ENCODE measurements at regions not wholly inside any gene's neighbourhood (a gene's known extent, or its start where the extent isn't known, plus 50 kb on each side); places are given as distances from the start of the nearest gene placed in this dataset.

- Mint-ChIP-seq H3K4me1 (ENCODE audit: low read depth, unreplicated experiment) (peaks cover under 1% of the 10 kb centered on the region), H3K9me3 (ENCODE audit: unreplicated experiment) (no peaks in the 10 kb centered on the region), H3K27ac (ENCODE audit: unreplicated experiment) (no peak overlapping the region), H3K36me3 (ENCODE audit: unreplicated experiment) (no peaks in the 10 kb centered on the region), H3K4me3 (ENCODE audit: unreplicated experiment) (no peak overlapping the region), H3K27me3 (ENCODE audit: unreplicated experiment) (no peaks in the 10 kb centered on the region)
- TF ChIP-seq CTCF (IDR thresholded peaks at IDR 0.05; ENCODE audit: partially characterized antibody, unreplicated experiment), result no peak
- DNase-seq, result no peak
Measured at GRCh38 chr10:128684215-128684614, 558.0 kb upstream of the MKI67 start.

GRCh38 chr10:128686630-128687278, 560.5 kb upstream of the MKI67 start:
- H3K36me3 Mint-ChIP-seq (ENCODE audit: unreplicated experiment), result no peaks in the 10 kb centered on the region
- H3K9me3 Mint-ChIP-seq (ENCODE audit: unreplicated experiment), result no peaks in the 10 kb centered on the region
- no peak for TF ChIP-seq CTCF (IDR thresholded peaks at IDR 0.05; ENCODE audit: partially characterized antibody, unreplicated experiment)
- no peaks in the 10 kb centered on the region for H3K27me3 Mint-ChIP-seq (ENCODE audit: unreplicated experiment)
- H3K4me3 Mint-ChIP-seq (ENCODE audit: unreplicated experiment), result no peak overlapping the region
- no peak for DNase-seq
- H3K4me1 Mint-ChIP-seq (ENCODE audit: low read depth, unreplicated experiment), result peaks cover 16% of the 10 kb centered on the region
- H3K27ac Mint-ChIP-seq (ENCODE audit: unreplicated experiment), result no peak overlapping the region

GRCh38 chr10:128687408-128687807, 561.2 kb upstream of the MKI67 start:
- DNase-seq, result no peak
- H3K27me3 Mint-ChIP-seq (ENCODE audit: unreplicated experiment), result no peaks in the 10 kb centered on the region
- no peak overlapping the region for H3K27ac Mint-ChIP-seq (ENCODE audit: unreplicated experiment)
- no peak for TF ChIP-seq CTCF (IDR thresholded peaks at IDR 0.05; ENCODE audit: partially characterized antibody, unreplicated experiment)
- peaks cover 16% of the 10 kb centered on the region for H3K4me1 Mint-ChIP-seq (ENCODE audit: low read depth, unreplicated experiment)
- no peaks in the 10 kb centered on the region for H3K9me3 Mint-ChIP-seq (ENCODE audit: unreplicated experiment)
- H3K4me3 Mint-ChIP-seq (ENCODE audit: unreplicated experiment), result no peak overlapping the region
- no peaks in the 10 kb centered on the region for H3K36me3 Mint-ChIP-seq (ENCODE audit: unreplicated experiment)

GRCh38 chr10:128687927-128688549, 561.8 kb upstream of the MKI67 start:
- H3K36me3 Mint-ChIP-seq (ENCODE audit: unreplicated experiment), result no peaks in the 10 kb centered on the region
- H3K4me3 Mint-ChIP-seq (ENCODE audit: unreplicated experiment), result no peak overlapping the region
- no peaks in the 10 kb centered on the region for H3K27me3 Mint-ChIP-seq (ENCODE audit: unreplicated experiment)
- H3K4me1 Mint-ChIP-seq (ENCODE audit: low read depth, unreplicated experiment), result peaks cover 16% of the 10 kb centered on the region
- no peak overlapping the region for H3K27ac Mint-ChIP-seq (ENCODE audit: unreplicated experiment)
- TF ChIP-seq CTCF (IDR thresholded peaks at IDR 0.05; ENCODE audit: partially characterized antibody, unreplicated experiment), result no peak
- no peaks in the 10 kb centered on the region for H3K9me3 Mint-ChIP-seq (ENCODE audit: unreplicated experiment)
- no peak for DNase-seq

- TF ChIP-seq CTCF (IDR thresholded peaks at IDR 0.05; ENCODE audit: partially characterized antibody, unreplicated experiment), result no peak
- Mint-ChIP-seq H3K9me3 (ENCODE audit: unreplicated experiment) (peaks cover 2% of the 10 kb centered on the region), H3K4me1 (ENCODE audit: low read depth, unreplicated experiment) (peaks cover 22% of the 10 kb centered on the region), H3K36me3 (ENCODE audit: unreplicated experiment) (no peaks in the 10 kb centered on the region), H3K27me3 (ENCODE audit: unreplicated experiment) (peaks cover 2% of the 10 kb centered on the region), H3K27ac (ENCODE audit: unreplicated experiment) (no peak overlapping the region), H3K4me3 (ENCODE audit: unreplicated experiment) (no peak overlapping the region)
- no peak for DNase-seq
Measured at GRCh38 chr10:128689667-128690066, 563.4 kb upstream of the MKI67 start.
